Inflammatory macrophage treated with lipopolysaccharide for 4 hours (primary cell): ENCODE measurements at regions not wholly inside any gene's neighbourhood (a gene's known extent, or its start where the extent isn't known, plus 50 kb on each side); places are given as distances from the start of the nearest gene placed in this dataset.

Source experiments
- DNase-seq: peaks from one replicate; pipeline ENCODE4 v3.0.0-alpha.2; 2020

GRCh38 chr20:6657904-6658303 is 109.6 kb upstream of the BMP2 start:
- no peak for DNase-seq

DNA sequence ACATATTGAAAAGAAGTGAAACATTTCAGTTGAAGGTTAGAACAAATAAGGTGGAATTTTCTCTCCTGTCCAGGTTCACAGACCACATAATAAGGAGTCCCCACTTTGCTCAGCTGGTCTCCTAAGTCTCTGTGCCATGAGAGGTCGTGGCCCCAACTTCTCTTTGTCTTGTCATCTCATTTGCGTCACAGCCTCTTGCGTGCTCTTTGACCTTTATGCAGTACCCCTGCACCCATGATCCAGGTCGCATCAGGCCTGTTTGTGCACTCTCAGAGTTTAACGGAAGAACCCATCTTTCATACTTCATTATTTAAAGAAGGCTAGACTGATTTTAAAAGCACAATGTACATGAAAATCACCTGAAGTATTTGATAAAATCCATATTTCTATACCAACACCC is 110.4 kb upstream of the BMP2 start:
- DNase-seq, result no peak

- no peak for DNase-seq
Observed at GRCh38 chr20:6654513-6655252, 112.8 kb upstream of the BMP2 start.

DNA sequence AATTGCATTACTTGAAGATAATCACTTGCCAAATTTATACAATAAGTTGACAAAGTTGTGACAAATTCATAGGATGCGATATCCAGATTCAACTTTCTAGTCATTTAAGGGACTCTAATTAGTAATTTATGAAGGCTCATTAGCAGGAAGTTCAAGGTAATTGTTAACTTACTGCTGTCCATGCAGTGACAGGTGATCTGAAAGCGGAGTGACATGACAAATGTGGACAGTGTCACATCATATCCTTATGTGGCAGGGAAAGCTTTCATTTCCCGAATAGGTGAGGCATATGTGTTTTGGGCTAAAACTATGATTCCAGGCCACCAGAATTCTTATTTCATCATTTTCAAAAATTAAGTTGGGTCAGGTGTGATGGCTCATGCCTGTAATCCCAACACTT is 115.9 kb upstream of the BMP2 start:
- DNase-seq, result no peak

DNA sequence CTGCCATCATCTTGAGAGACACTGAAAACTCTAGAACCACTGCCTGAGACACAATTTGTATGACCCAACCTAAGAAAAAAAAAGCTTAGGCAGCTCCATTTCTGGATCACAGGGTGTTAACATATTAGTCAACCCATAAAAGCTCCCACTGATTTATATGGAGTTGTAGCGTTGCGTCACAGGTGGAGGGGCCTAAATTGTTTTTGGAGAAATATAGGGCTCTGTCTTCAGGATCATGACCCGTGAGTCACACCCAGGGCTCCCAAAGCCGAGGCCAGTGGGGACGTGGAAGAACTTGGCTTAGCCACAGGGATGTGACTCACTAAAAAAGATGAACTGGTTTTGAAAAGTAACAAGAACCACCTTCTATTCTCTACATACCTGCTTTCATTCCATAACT is 116.5 kb upstream of the BMP2 start:
- peak; percentile 6 for DNase-seq

GRCh38 chr20:6646021-6646636 is 121.4 kb upstream of the BMP2 start:
- no peak for DNase-seq

GRCh38 chr20:6644813-6645628 is 122.5 kb upstream of the BMP2 start:
- DNase-seq, result no peak

DNA sequence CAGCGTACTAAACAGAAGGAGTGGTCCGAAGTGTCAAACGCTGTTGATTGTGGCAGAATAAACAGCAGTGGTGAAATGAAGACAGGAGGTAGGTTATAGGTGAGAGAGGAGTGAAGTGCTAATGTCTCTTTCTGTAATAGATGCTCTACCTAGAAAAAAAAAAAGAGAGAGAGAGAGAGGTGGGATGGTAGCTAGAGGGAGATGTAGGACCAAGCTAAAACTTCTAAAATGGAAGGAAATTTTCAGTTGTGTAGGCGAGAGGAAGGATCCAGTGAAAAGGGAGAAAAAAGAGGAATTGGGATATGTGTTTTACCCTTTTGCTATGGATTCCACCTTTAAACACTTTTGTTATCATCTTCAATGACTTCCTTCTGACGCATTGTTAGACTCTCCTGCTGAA is 126.5 kb upstream of the BMP2 start:
- no peak for DNase-seq

DNA sequence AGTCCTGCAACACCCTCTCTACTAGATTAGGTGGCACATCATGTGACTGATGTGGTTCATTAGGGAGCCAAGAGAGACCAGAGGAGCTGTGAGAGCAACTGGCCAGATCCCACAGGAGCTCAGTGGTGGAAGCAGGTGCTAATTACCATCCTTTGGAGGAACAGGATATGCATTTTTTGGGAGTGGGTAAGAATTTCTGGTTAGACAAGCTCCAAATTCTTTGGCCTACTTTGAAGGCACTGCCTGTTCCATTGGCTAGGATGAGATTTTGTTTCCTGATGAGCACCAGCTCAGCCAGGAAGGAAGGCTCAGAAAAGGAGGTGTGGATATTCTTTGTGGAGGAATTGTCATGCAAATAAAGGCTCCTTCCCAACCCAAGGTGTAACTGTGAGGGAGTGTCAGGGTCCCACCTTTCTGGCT is 130.3 kb upstream of the BMP2 start:
- DNase-seq, result no peak

GRCh38 chr20:6636209-6637159 is 131.0 kb upstream of the BMP2 start:
- peak; percentile 31 for DNase-seq

- no peak for DNase-seq
Observed at GRCh38 chr20:6635034-6635736, 132.3 kb upstream of the BMP2 start.

- no peak for DNase-seq
Observed at GRCh38 chr20:6632187-6632586, 135.3 kb upstream of the BMP2 start.

DNA sequence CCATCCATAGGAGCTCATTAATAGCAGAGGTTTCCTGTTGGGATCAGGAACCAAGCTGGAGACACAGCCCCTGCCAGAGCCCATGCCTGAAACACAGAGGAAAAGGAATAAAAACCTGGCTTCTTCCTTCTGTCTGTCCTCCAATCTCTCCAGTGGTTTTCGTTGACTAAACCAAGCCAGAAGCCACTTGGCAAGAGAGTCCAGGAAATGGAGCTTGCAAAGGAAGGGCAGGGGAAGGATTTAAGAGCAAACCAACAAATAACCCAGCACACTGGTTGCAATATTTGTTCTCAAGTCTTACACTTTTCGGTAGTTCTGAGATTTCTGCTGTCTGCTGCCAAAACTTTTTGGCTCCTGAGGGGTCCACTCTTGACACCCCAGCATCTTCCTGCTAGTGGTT is 137.0 kb upstream of the BMP2 start:
- DNase-seq, result no peak

GRCh38 chr20:6629564-6629963 is 137.9 kb upstream of the BMP2 start:
- no peak for DNase-seq

GRCh38 chr20:6626805-6627204 is 140.7 kb upstream of the BMP2 start:
- no peak for DNase-seq

GRCh38 chr20:6623989-6624388 is 143.5 kb upstream of the BMP2 start:
- DNase-seq, result no peak

- DNase-seq, result no peak
Observed at GRCh38 chr20:6622041-6622440, 145.4 kb upstream of the BMP2 start.

DNA sequence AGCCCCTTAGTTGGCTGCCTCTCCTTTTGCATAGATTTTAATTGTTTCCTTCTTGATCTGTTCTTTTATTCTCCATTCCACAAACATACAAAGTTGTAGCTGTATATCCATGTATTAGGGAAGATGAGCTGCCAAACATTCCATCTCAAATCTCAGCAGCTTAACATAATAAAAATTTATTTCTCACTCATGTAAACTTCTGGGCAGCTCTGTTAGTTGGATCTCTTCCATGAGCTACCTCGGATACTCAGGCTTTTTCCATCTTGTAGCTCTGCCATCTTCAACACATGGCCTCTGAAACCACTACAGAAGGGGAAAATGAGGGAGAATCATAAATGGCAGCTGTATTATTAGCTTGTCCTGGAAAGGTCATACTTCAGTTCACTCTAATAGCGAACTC is 149.4 kb upstream of the BMP2 start:
- DNase-seq, result no peak

GRCh38 chr20:6616421-6616820 is 151.1 kb upstream of the BMP2 start:
- no peak for DNase-seq

DNA sequence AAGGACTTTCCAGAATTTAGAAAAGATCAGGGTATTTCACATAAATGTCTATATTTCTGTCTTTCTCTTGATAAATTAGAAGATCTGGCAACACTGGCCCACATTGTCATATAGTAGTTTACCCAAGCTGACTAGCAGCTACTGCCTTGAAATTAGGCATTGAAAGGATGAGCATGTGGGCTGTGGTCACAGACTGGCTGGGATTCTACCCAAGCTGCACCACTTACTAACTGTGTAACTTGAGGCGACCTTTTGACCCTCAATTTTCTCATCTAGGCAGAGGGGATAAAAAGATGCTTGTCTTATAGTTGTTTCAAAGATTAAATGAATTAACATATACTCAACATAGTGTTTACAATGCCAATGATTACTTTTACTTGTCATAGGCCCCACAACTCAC is 152.7 kb upstream of the BMP2 start:
- DNase-seq, result no peak

DNA sequence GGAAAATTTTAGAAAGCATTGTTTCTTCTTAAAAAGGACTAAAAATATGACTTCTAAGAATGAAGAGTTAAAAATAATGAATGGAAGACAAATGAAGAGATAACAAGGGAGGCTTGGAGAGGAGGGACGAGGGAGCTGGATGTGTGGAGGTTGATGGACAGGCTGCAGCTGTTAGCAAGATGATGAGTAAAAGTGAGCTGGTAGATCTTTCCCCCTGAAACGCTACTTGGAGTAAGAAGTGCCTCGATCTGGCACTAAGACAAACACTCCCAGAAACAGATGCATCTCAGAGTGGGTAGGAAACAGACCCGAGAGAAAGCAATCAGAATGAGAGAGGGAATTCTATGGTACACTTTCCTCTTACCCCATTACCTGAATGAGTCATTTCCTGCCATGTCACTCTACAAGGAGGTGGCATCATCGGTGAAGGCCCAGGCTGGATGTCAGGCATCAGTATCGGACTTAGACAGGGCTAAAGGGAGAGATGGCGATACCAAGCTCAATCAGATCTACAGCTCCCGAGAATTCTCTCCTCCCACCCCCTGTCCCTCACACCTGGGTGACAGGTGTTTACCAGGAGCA is 154.1 kb upstream of the BMP2 start:
- no peak for DNase-seq

GRCh38 chr20:6612606-6612923 is 154.9 kb upstream of the BMP2 start:
- DNase-seq, result no peak
